ENCODE measurements at regions not wholly inside any gene's neighbourhood (a gene's known extent, or its start where the extent isn't known, plus 50 kb on each side); places are given as distances from the start of the nearest gene placed in this dataset.

GRCh38 chr7:56188823-56189346, 72.7 kb upstream of the NUPR2 start:
- no peak for TF ChIP-seq CBFB (CRISPR knock-in tag; IDR thresholded peaks at IDR 0.05; ENCODE audit: low read depth)
- no peak for TF ChIP-seq RELA (CRISPR knock-in tag; IDR thresholded peaks at IDR 0.05; ENCODE audit: borderline replicate concordance)
- TF ChIP-seq ELF4 (CRISPR knock-in tag; IDR thresholded peaks at IDR 0.05; ENCODE audit: low read depth) = no peak
- TF ChIP-seq CTCF (IDR thresholded peaks at IDR 0.05) = no peak
- no peak for TF ChIP-seq ZNF396 (CRISPR knock-in tag; IDR thresholded peaks at IDR 0.05; ENCODE audit: borderline replicate concordance)
- TF ChIP-seq, protein P1, sequence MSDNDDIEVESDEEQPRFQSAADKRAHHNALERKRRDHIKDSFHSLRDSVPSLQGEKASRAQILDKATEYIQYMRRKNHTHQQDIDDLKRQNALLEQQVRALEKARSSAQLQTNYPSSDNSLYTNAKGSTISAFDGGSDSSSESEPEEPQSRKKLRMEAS (CRISPR knock-in tag; IDR thresholded peaks at IDR 0.05) = no peak
- no peak for TF ChIP-seq ZNF263 (CRISPR knock-in tag; IDR thresholded peaks at IDR 0.05; ENCODE audit: low read depth)
- TF ChIP-seq FOXK1 (CRISPR knock-in tag; IDR thresholded peaks at IDR 0.05) = no peak
- TF ChIP-seq USF1 (CRISPR knock-in tag; IDR thresholded peaks at IDR 0.05) = no peak
- no peak for TF ChIP-seq NR2C2 (CRISPR knock-in tag; IDR thresholded peaks at IDR 0.05)
- TF ChIP-seq, protein P2, sequence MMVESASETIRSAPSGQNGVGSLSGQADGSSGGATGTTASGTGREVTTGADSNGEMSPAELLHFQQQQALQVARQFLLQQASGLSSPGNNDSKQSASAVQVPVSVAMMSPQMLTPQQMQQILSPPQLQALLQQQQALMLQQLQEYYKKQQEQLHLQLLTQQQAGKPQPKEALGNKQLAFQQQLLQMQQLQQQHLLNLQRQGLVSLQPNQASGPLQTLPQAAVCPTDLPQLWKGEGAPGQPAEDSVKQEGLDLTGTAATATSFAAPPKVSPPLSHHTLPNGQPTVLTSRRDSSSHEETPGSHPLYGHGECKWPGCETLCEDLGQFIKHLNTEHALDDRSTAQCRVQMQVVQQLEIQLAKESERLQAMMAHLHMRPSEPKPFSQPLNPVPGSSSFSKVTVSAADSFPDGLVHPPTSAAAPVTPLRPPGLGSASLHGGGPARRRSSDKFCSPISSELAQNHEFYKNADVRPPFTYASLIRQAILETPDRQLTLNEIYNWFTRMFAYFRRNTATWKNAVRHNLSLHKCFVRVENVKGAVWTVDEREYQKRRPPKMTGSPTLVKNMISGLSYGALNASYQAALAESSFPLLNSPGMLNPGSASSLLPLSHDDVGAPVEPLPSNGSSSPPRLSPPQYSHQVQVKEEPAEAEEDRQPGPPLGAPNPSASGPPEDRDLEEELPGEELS (CRISPR knock-in tag; IDR thresholded peaks at IDR 0.05) = no peak
- TF ChIP-seq MXD4 (CRISPR knock-in tag; IDR thresholded peaks at IDR 0.05; ENCODE audit: borderline replicate concordance) = no peak
- TF ChIP-seq AFF4 (CRISPR knock-in tag; IDR thresholded peaks at IDR 0.05; ENCODE audit: borderline replicate concordance) = no peak

Measured in WTC11 (cell line).